Left lung (tissue), 4 donors: ENCODE measurements at regions not wholly inside any gene's neighbourhood (a gene's known extent, or its start where the extent isn't known, plus 50 kb on each side); places are given as distances from the start of the nearest gene placed in this dataset.
A peak's percentile ranks its signal among the peaks of the same experiment; 100 is the strongest.

ENCODE experiments used
- ATAC-seq: fragments of 200-7000 bp; cut with Tn5 transposase; one replicate; pipeline ENCODE4 v1.9.1; 2020; ENCODE audit warnings: moderate library complexity
- DNase-seq, 4 donors: peaks; one replicate each; pipeline ENCODE4 v3.0.0-alpha.2; 2013 to 2020
- H3K27ac ChIP-seq, 2 donors: fragments of 200-600 bp; sonication (generic) in 1 of 2; one replicate each; pipeline versions ENCODE4 v1.5.0 to v1.8.0; 2020 to 2021
- H3K27me3 ChIP-seq, 2 donors: fragments of 200-600 bp; sonication (generic) in 1 of 2; one replicate each; pipeline versions ENCODE4 v1.5.0 to v1.8.0; 2020 to 2021
- H3K36me3 ChIP-seq, 2 donors: fragments of 200-600 bp; sonication (generic) in 1 of 2; one replicate each; pipeline versions ENCODE4 v1.5.0 to v1.8.0; 2020 to 2021
- H3K4me1 ChIP-seq, 2 donors: fragments of 200-600 bp; one replicate each; pipeline ENCODE4 v1.8.0; 2021
- H3K4me3 ChIP-seq, 2 donors: fragments of 200-600 bp; sonication (generic) in 1 of 2; one replicate each; pipeline versions ENCODE4 v1.5.0 to v1.8.0; 2020 to 2021; ENCODE audit warnings: mild to moderate bottlenecking in 1 of 2
- H3K9me3 ChIP-seq, 2 donors: fragments of 200-600 bp; sonication (generic) in 1 of 2; one replicate each; pipeline versions ENCODE4 v1.5.0 to v1.8.0; 2020 to 2021
- intact Hi-C, 2 donors: fragments of 100-400 bp; cut with DNase I; formaldehyde crosslinking; loops; one replicate each; pipeline versions ENCODE4 v1.11.2 to v1.14.2; 2022
- TF ChIP-seq, protein P1 (sequence below), 2 donors: fragments of 200-600 bp; sonication (generic) in 1 of 2; IDR thresholded peaks; one replicate each; pipeline versions ENCODE4 v1.5.0 to v1.8.0; 2021; ENCODE audit warnings: antibody characterized with exemption in 2 of 2
- donor health status: DM: no; HTN: yes; CAD: no.
- donor health status: DM: no; HTN: no; CAD: no.

- DNase-seq (no peak), ATAC-seq (no peak)
- Histone ChIP-seq H3K36me3 (no peaks in the 10 kb centered on the region), H3K27ac (no peak overlapping the region), H3K27me3 (peaks cover 0 to 13% of the 10 kb centered on the region in 2 donors), H3K4me1 (peaks cover 6 to 16% of the 10 kb centered on the region in 2 donors), H3K9me3 (no peaks in the 10 kb centered on the region), H3K4me3 (no peak overlapping the region)
- TF ChIP-seq, protein P1, sequence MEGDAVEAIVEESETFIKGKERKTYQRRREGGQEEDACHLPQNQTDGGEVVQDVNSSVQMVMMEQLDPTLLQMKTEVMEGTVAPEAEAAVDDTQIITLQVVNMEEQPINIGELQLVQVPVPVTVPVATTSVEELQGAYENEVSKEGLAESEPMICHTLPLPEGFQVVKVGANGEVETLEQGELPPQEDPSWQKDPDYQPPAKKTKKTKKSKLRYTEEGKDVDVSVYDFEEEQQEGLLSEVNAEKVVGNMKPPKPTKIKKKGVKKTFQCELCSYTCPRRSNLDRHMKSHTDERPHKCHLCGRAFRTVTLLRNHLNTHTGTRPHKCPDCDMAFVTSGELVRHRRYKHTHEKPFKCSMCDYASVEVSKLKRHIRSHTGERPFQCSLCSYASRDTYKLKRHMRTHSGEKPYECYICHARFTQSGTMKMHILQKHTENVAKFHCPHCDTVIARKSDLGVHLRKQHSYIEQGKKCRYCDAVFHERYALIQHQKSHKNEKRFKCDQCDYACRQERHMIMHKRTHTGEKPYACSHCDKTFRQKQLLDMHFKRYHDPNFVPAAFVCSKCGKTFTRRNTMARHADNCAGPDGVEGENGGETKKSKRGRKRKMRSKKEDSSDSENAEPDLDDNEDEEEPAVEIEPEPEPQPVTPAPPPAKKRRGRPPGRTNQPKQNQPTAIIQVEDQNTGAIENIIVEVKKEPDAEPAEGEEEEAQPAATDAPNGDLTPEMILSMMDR (IDR thresholded peaks at IDR 0.05), result peak; percentile 20 to 29
- intact Hi-C loops, result no loop called here
Observed at GRCh38 chr16:66274335-66275110, 92.0 kb upstream of the CDH5 start.

DNA sequence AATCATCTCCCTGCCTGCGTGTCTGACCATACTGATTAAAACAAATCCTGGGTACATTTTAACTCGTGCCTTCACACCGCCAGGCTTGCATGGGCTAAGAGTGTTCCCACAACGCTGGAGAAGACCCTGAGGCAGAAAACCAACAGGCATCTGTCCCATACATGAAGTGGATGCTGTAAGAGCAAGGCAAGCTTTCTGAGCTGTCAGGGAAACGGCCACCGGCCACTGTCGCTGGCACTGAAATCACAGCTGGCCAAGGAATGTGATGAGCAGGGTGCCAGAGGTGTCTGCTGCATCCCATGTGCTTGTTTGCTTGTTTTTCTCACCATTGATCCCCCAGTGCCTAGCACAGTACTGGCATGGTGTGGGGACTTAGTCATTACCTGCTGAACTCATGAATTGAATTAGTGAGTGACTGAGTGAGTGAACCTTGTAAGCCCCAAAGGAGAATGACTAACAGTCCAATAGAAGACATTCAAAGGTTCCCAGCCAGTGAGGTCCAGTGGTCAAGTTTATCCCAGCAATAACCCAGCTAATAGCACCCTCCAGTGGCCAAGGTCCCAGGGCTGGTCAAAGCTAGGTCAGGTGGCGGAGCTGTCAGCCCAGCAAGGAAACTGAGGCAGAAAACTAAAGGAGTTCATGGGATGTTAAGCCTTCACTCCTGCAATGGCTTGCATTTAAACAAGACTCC, 92.7 kb upstream of the CDH5 start:
- Histone ChIP-seq H3K27me3 (peaks cover 0 to 13% of the 10 kb centered on the region in 2 donors), H3K4me1 (peaks cover 6 to 16% of the 10 kb centered on the region in 2 donors), H3K9me3 (no peaks in the 10 kb centered on the region), H3K36me3 (no peaks in the 10 kb centered on the region), H3K27ac (no peak overlapping the region), H3K4me3 (no peak overlapping the region)
- intact Hi-C loops, result no loop called here
- ATAC-seq (no peak), DNase-seq (no peak)
- TF ChIP-seq, protein P1 (IDR thresholded peaks at IDR 0.05), result no peak

DNA sequence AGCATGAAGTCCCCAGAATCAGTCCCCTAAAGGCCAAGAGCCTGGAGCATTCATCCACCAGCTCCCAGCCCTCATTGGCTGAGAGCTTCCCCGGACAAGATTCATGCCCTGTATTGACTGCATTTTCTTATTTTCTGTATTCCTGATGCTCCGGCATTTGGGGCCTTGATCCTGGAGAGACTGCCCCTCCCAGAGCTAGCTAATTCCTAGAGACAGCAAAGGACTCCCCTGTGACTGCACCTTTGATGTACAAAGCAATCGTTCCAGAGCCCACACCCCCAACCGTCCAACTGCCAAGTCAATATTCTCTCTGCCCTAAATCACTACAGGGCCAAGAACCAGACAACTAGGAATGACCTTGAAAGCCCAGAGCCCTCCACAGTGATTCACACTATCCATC, 93.4 kb upstream of the CDH5 start:
- H3K4me3 ChIP-seq, result no peak overlapping the region
- H3K27me3 ChIP-seq, result peaks cover 0 to 13% of the 10 kb centered on the region in 2 donors
- TF ChIP-seq, protein P1 (IDR thresholded peaks at IDR 0.05), result no peak
- H3K9me3 ChIP-seq, result no peaks in the 10 kb centered on the region
- ATAC-seq, result no peak
- peaks cover 6 to 16% of the 10 kb centered on the region in 2 donors for H3K4me1 ChIP-seq
- DNase-seq, result no peak
- intact Hi-C loops, result no loop called here
- H3K27ac ChIP-seq, result no peak overlapping the region
- H3K36me3 ChIP-seq, result no peaks in the 10 kb centered on the region

DNA sequence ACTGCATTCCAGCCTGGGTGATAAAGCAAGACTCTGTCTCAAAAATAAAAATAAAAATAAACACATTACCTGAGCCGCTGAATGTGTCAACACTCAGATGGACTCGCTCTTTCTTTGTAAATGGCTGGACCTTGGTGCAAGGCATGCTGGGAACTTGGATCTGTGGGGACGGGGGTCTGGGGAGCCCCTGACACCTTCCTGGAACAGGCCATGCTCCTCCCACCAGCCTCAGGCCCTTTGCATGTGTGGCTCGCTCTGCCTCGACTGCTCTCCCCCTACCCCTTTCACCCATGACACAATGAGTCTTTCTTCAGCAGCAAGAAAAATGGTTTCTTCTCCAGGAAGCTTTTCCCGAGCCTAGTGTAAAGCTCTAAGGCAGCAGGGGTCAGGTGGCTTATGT, 94.0 kb upstream of the CDH5 start:
- TF ChIP-seq, protein P1 (IDR thresholded peaks at IDR 0.05), result no peak

More for the DNA sequence above, 94.0 kb upstream of the CDH5 start:
- Histone ChIP-seq H3K27me3 (peaks cover 0 to 13% of the 10 kb centered on the region in 2 donors), H3K27ac (no peak overlapping the region), H3K4me3 (no peak overlapping the region), H3K36me3 (no peaks in the 10 kb centered on the region), H3K4me1 (peaks cover 6 to 16% of the 10 kb centered on the region in 2 donors), H3K9me3 (no peaks in the 10 kb centered on the region)
- DNase-seq (no peak), ATAC-seq (no peak)
- intact Hi-C loops, result no loop called here
